ENCODE measurements at regions not wholly inside any gene's neighbourhood (a gene's known extent, or its start where the extent isn't known, plus 50 kb on each side); places are given as distances from the start of the nearest gene placed in this dataset.

DNA sequence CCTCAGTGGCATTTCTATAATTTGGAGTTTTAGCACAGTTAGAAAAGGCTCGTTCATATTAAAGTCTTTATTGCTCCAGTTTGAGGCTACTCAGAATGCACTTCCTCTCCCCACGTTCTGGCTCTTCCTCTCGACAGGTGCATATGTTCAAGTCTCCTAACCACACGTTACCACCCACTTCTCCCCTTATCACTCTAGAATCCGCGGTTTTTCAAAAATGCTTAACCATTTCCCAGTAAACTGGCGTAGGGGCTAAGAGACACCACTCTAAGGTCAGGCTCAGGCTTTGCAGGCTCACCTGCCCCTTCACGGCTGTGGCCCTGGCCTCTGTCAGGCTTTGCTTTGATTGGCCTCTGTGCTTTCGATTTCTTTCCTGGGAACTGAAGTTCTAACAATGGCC lies 383.6 kb downstream of the GLRX3 start:
- TF ChIP-seq, protein P1, sequence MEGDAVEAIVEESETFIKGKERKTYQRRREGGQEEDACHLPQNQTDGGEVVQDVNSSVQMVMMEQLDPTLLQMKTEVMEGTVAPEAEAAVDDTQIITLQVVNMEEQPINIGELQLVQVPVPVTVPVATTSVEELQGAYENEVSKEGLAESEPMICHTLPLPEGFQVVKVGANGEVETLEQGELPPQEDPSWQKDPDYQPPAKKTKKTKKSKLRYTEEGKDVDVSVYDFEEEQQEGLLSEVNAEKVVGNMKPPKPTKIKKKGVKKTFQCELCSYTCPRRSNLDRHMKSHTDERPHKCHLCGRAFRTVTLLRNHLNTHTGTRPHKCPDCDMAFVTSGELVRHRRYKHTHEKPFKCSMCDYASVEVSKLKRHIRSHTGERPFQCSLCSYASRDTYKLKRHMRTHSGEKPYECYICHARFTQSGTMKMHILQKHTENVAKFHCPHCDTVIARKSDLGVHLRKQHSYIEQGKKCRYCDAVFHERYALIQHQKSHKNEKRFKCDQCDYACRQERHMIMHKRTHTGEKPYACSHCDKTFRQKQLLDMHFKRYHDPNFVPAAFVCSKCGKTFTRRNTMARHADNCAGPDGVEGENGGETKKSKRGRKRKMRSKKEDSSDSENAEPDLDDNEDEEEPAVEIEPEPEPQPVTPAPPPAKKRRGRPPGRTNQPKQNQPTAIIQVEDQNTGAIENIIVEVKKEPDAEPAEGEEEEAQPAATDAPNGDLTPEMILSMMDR (IDR thresholded peaks at IDR 0.05; ENCODE audit: low read length): no peak
- TF ChIP-seq EZH2 (IDR thresholded peaks at IDR 0.05; ENCODE audit: borderline replicate concordance, low read length): no peak
